Body of pancreas (tissue), 4 donors: ENCODE measurements at regions not wholly inside any gene's neighbourhood (a gene's known extent, or its start where the extent isn't known, plus 50 kb on each side); places are given as distances from the start of the nearest gene placed in this dataset.

Experiments used
- CTCF ChIP-seq, 7 experiments: fragments of 450-650 bp in 4 of 7; fragments of 200-600 bp in 3 of 7; sonication (generic) in 3 of 7; IDR thresholded peaks; one replicate each; pipeline ENCODE4 v1.5.1; 2016 to 2019; ENCODE audit warnings: antibody characterized with exemption in 7 of 7
- POLR2A ChIP-seq, 3 donors: fragments of 450-650 bp; IDR thresholded peaks; one replicate each; pipeline ENCODE4 v1.6.1; 2016; ENCODE audit warnings: antibody characterized with exemption in 3 of 3, mild to moderate bottlenecking in 2 of 3

- no peak for TF ChIP-seq POLR2A (IDR thresholded peaks at IDR 0.05)
- TF ChIP-seq CTCF (IDR thresholded peaks at IDR 0.05): no peak
These were observed 144.9 kb downstream of the TOMM20 start for GRCh38 chr1:234983564-234984238.
